T-helper 9 cell (primary cell): ENCODE measurements at regions not wholly inside any gene's neighbourhood (a gene's known extent, or its start where the extent isn't known, plus 50 kb on each side); places are given as distances from the start of the nearest gene placed in this dataset.

Experiments used
- DNase-seq: peaks from one replicate; pipeline ENCODE4 v3.0.0-alpha.2; 2020

DNA sequence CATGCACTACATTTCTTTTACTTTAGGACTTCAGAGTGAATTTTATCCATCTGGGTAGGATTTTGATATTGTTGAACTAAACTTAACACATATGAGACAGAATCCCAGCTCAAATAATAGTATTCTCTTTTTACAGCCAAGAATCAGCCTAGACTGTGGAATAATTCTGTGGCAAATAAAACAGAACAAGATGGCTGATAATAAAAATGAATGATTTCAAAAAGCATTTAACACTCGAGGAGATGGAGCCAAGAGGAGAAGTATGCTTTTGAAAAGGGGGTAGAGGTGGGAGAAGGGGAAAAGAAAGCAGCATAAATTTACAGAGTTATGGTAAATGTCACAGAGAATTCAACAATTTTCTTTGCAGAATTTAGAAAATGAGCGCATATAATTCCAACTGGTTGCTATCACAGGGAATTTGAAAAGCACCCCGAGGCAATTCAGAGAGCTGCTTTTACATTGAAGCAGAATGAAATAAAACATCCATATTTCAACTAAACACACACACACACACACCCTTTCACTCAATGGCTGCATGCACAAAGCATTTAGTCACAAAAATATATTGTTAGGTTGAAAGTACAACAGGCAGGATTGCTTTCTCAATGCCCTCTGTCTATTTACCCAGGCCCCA is 60.2 kb upstream of the DMAC1 start:
- no peak for DNase-seq

DNA sequence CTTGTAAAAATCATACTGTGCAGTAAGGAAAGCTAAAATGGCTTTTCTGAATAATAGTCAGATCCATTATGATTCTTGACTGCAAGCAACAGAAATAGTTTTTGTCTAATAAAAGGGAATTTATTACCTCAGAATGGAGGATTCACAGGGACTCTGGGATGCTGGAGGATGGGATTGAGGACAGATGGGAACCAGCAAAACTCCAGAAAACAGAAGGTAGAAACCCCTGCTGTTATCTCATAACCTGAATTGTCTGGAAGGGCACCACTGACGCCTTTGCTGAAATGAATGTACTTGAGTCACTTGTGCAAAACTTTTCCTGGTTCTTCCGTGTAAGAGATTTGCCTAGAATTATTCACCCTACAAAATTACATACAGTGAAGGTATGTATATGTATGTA is 58.6 kb upstream of the DMAC1 start:
- DNase-seq, result no peak

DNA sequence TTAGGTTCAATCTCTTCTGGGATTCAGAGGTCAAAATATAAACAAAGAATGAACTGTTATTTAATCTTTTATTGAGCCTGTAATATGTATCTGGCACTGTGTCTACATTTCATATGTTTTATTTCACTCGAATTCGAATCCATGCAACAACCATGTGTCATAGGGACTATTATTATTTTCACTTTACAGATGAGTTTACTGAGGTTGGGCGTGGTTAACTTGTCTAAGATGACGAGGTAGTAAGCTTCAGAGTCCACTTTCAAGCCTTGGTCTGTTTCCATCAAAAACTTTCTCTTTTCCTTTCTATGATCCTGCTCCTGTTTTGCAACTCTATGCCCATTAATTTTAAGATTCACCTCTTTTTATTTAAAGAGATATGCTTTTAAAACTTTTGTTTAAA is 55.2 kb upstream of the DMAC1 start:
- DNase-seq, result no peak
